ENCODE measurements at regions not wholly inside any gene's neighbourhood (a gene's known extent, or its start where the extent isn't known, plus 50 kb on each side); places are given as distances from the start of the nearest gene placed in this dataset.
"Not testable (repeated sequence)": the region's sequence is repeated elsewhere in the genome, so short reads cannot be mapped to it uniquely, and the experiment has no call there.

DNA sequence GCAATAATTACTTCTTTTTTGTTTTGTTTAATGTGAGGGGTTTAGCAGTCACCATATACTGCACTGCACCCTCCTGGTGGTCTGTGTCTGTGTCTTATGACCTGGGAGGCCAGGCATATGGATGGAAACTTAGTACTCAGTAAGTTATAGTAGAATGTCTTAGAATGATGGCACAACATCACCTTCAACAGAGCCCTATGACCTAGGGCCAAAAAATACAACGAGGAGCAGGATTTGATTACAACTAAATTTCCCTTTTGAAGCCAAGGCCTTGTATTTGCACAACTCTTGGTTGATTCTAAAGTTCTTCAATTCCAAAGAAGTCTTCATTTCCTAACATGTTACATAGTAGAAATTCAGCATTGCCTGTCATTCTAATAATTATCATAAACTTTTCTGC lies 422.1 kb upstream of the PIK3R1 start:
- TF ChIP-seq, protein P1, sequence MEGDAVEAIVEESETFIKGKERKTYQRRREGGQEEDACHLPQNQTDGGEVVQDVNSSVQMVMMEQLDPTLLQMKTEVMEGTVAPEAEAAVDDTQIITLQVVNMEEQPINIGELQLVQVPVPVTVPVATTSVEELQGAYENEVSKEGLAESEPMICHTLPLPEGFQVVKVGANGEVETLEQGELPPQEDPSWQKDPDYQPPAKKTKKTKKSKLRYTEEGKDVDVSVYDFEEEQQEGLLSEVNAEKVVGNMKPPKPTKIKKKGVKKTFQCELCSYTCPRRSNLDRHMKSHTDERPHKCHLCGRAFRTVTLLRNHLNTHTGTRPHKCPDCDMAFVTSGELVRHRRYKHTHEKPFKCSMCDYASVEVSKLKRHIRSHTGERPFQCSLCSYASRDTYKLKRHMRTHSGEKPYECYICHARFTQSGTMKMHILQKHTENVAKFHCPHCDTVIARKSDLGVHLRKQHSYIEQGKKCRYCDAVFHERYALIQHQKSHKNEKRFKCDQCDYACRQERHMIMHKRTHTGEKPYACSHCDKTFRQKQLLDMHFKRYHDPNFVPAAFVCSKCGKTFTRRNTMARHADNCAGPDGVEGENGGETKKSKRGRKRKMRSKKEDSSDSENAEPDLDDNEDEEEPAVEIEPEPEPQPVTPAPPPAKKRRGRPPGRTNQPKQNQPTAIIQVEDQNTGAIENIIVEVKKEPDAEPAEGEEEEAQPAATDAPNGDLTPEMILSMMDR (IDR thresholded peaks at IDR 0.05; ENCODE audit: extremely low read depth, missing control alignments) = no peak

DNA sequence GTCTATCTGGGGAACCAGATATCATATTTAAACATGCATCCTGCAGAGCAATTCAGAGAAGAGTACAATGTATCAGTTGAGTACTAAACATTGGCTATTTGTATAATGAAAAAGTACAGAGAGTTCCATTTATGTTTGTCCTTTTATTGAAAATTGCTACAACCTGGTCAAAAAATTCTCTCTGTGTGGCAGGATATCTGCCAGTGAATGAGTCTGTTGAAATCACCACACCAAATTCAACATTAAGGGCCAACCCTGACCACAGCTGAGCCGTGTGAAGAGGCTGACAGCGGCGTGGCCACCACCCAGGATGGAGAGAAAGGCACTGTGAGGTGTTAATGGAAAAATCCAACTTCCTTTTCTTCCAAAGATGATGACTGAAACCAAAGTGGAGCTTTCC lies 422.7 kb upstream of the PIK3R1 start:
- no peak for DNase-seq (ENCODE audit: low spot score)
- TF ChIP-seq, protein P1 (IDR thresholded peaks at IDR 0.05; ENCODE audit: extremely low read depth, missing control alignments) = no peak

More for the DNA sequence above, 422.1 kb upstream of the PIK3R1 start:
- no peak for DNase-seq (ENCODE audit: low spot score)

DNA sequence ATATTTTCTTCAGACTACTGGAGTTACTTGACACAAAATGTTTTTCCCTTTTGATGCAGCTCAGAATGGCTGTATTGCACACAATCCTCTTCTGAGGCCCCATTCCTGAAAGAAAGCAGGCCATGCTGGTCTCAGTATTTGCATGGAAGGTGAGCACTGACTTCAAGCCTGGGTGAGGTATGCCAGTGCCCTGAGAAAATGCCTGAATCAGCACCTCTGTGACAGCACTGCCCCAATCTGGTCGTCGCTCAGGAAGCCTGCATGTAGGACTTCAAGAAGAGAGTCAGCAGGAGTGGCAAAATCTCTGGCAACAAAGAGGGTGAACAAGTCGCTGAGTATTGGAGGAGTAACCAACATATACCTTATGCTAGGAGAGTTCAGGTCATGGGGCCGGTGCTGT lies 425.2 kb upstream of the PIK3R1 start:
- DNase-seq (ENCODE audit: low spot score) = no peak
- TF ChIP-seq, protein P1 (IDR thresholded peaks at IDR 0.05; ENCODE audit: extremely low read depth, missing control alignments) = no peak

DNA sequence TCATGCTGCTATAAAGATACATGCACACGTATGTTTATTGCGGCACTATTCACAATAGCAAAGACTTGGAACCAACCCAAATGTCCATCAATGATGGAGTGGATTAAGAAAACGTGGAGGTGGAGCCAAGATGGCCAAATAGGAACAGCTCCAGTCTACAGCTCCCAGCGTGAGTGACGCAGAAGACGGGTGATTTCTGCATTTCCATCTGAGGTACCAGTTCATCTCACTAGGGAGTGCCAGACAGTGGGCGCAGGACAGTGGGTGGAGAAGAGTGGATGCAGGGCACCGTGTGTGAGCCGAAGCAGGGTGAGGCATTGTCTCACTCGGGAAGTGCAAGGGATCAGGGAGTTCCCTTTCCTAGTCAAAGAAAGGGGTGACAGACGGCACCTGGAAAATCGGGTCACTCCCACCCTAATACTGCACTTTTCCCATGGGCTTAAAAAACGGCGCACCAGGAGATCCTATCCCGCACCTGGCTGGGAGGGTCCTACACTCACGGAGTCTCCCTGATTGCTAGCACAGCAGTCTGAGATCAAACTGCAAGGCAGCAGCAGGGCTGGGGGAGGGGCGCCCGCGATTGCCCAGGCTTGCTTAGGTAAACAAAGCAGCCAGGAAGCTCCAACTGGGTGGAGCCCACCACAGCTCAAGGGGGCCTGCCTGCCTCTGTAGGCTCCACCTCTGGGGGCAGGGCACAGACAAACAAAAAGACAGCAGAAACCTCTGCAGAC lies 435.5 kb upstream of the PIK3R1 start:
- not testable (repeated sequence) for DNase-seq (ENCODE audit: low spot score)

DNA sequence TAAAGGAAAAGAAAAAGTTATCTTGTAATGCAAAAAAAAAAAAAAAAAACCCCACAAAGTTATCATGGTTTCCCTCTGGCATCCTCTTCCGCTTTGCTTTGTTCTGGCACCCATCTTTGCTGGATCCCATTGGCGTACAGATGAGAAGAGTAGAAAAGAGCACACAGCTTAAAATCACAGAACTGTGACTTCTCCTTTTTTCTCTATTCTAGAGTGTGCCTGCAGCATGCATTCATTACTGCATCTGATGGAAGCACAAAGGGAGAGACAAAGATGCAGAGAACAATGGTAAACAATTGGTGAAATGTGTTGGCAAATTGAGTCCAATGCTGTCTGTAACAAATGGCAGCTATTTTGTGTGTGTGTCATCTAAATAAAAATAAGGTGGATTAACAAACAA lies 440.8 kb upstream of the PIK3R1 start:
- DNase-seq (ENCODE audit: low spot score) = no peak
- TF ChIP-seq, protein P1 (IDR thresholded peaks at IDR 0.05; ENCODE audit: extremely low read depth, missing control alignments) = no peak

DNA sequence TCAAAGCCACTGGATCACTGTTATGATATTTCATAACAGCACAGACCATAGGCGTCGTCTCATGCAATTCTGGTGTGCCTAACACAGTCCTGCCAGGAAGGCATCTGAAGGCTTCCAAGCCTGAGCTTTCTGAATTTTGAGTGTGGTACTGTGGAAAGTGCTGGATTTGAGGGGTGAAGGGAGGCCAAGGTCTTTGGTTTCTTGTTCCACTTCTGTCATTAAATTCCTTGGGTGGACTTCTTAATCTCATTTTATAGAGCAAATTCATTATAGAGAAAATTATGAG lies 441.3 kb upstream of the PIK3R1 start:
- TF ChIP-seq, protein P1 (IDR thresholded peaks at IDR 0.05; ENCODE audit: extremely low read depth, missing control alignments) = no peak
- DNase-seq (ENCODE audit: low spot score) = no peak

DNA sequence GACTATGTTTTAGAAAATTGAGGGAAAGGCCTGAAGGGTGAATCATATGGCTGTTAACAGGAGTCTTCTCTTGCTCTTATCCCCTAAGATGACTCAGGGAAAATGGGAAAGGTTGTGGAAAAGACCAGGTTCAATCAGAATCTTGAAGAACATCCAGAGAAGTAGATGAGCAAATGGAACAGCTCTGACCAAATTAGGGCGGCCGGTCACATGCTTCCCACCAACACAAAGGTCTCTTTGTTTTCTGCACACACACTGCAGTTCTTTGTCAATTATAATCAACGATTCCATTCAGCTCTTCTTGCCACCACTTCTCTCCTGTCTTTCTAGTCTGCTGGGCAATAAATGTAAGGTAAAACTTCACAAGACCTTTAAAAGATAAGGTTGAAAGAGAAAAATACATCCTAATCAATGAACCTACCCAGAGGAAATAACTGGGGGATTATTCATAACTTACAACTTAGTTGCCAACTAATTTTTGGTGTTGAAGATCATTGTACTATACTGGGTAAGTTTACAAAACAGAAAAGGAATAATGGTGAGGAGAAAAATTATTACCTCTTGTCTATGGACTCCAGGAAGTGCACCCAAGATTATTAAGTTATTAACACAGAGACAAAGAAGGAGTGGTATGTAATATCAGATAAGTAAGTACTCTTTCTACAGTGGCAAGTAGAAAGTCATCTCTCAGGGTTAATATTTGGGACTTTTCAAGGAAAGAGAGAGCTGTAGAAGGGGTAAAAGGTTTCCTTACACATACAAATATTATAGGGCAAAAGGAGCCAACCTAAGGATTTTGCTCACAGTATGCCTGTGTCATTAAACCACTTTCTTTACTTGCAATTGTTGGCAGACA lies 441.9 kb upstream of the PIK3R1 start:
- no peak for DNase-seq (ENCODE audit: low spot score)
- TF ChIP-seq, protein P1 (IDR thresholded peaks at IDR 0.05; ENCODE audit: extremely low read depth, missing control alignments) = no peak

Data from GM20000 (cell line).